SH-SY5Y (cell line): ENCODE measurements at regions not wholly inside any gene's neighbourhood (a gene's known extent, or its start where the extent isn't known, plus 50 kb on each side); places are given as distances from the start of the nearest gene placed in this dataset.

Source experiments
- GATA2 ChIP-seq: IDR thresholded peaks from 2 replicates; pipeline ENCODE4 v1.6.1; 2011; ENCODE audit warnings: mild to moderate bottlenecking, low read depth, low read length
- GATA3 ChIP-seq: IDR thresholded peaks from 2 replicates; pipeline ENCODE4 v1.6.1; 2011; ENCODE audit warnings: low read depth, mild to moderate bottlenecking, low read length, moderate library complexity

DNA sequence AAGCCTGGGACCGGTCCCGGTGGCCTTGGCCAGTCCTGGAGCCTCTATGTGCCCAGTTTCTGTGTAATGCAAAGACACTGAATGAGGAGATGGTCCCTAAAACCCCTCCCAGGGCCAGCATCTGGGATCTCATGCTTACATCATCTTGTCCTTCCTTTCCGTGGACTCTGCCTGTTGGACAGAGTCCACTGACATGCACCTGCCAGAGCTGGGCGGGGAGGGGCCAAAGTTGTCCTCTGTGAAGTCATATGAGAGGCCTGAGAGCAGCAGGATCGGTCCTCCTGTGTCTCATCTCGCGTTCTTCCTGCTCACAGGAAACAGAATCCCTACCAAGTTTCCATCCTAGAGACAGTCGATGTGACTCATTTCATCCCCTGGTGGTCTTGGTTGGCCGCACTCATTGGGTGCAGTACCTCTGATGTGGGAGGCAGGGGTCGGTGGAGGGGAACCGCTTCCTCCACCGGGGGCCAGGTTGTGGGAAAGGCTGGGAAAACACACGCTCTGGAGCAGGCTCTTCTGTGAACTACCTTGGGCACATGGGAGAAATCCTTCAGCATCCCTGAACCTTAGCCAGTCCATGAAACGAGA lies 389.6 kb upstream of the PODXL start:
- TF ChIP-seq GATA3, result no peak
- no peak for TF ChIP-seq GATA2
